A549 (cell line): ENCODE measurements at regions not wholly inside any gene's neighbourhood (a gene's known extent, or its start where the extent isn't known, plus 50 kb on each side); places are given as distances from the start of the nearest gene placed in this dataset.

Experiments
- ATAC-seq, 2 experiments: fragments of 200-7000 bp in 1 of 2; fragments of >200 bp in 1 of 2; cut with Nextera tagmentation in 1 of 2; cut with Tn5 transposase in 1 of 2; 3 replicates each; pipeline versions ENCODE4 v1.8.0 to v1.9.1; 2018 to 2020; ENCODE audit warnings: mild to moderate bottlenecking in 1 of 2, moderate library complexity in 1 of 2
- CTCF ChIA-PET: fragments of 300-600 bp; sonication (Branson Sonifier 250); formaldehyde crosslinking; extraction: SDS; loops from one replicate; lab custom pipeline; 2021; ENCODE audit warnings: antibody characterized with exemption, inconsistent platforms; lab: Yijun Ruan, JAX
- POLR2A ChIA-PET: fragments of 350-600 bp; formaldehyde crosslinking; extraction: SDS; loops from one replicate; lab custom pipeline; 2021; ENCODE audit warnings: antibody characterized with exemption, inconsistent platforms; lab: Yijun Ruan, JAX
- DNase-seq, 2 experiments: peaks; one replicate each; pipeline versions ENCODE4 v3.0.0 to v3.0.0-alpha.2; 2011 to 2016; ENCODE audit warnings: low read depth in 1 of 2, low spot score in 1 of 2
- FAIRE-seq: peaks from 2 replicates; lab custom pipeline; 2011; peaks lifted over from hg19 to GRCh38; lab: Jason Lieb, UNC
- H3K27ac ChIP-seq, 2 experiments: fragments of >200 bp; sonication (Bioruptor Twin); formaldehyde crosslinking; 3 replicates each; pipeline ENCODE4 v1.5.1; 2016 to 2017
- H3K4me1 ChIP-seq: fragments of >200 bp; sonication (Bioruptor Twin); formaldehyde crosslinking; 3 replicates; pipeline ENCODE4 v1.6.1; 2016
- H3K4me2 ChIP-seq: fragments of >200 bp; sonication (Bioruptor Twin); formaldehyde crosslinking; 3 replicates; pipeline ENCODE4 v1.6.1; 2016
- H3K4me3 ChIP-seq: fragments of >200 bp; sonication (Bioruptor Twin); formaldehyde crosslinking; 3 replicates; pipeline ENCODE4 v1.5.1; 2016
- H3K9me3 ChIP-seq: fragments of >200 bp; sonication (Bioruptor Twin); formaldehyde crosslinking; 3 replicates; pipeline ENCODE4 v1.6.1; 2016
- ATOH8 ChIP-seq: fragments of 250-450 bp; sonication (Bioruptor Pico); IDR thresholded peaks from 2 replicates; pipeline ENCODE4 v1.5.0; 2020; ENCODE audit warnings: low read depth, mild to moderate bottlenecking, moderate library complexity
- CBX8 ChIP-seq: fragments of 200-600 bp; sonication (generic); IDR thresholded peaks from 2 replicates; pipeline ENCODE4 v1.6.1; 2016
- CHD4 ChIP-seq: fragments of 200-600 bp; sonication (generic); IDR thresholded peaks from 2 replicates; pipeline ENCODE4 v1.6.1; 2016; ENCODE audit warnings: antibody characterized with exemption, mild to moderate bottlenecking, borderline replicate concordance
- EHF ChIP-seq: fragments of 250-450 bp; sonication (Bioruptor Pico); IDR thresholded peaks from 2 replicates; pipeline ENCODE4 v1.5.0; 2020; ENCODE audit warnings: mild to moderate bottlenecking
- EP300 ChIP-seq, 2 experiments: fragments of >200 bp; sonication (Bioruptor Twin); formaldehyde crosslinking; IDR thresholded peaks; 2 replicates in 1 of 2; 3 replicates in 1 of 2; pipeline ENCODE4 v1.6.1; 2016 to 2017
- ESRRA ChIP-seq: fragments of 150-350 bp; IDR thresholded peaks from 2 replicates; pipeline ENCODE4 v1.6.1; 2014; ENCODE audit warnings: mild to moderate bottlenecking, low read length, borderline replicate concordance
- FOXS1 ChIP-seq: fragments of 250-450 bp; sonication (Bioruptor Pico); IDR thresholded peaks from 2 replicates; pipeline ENCODE4 v1.5.0; 2020; ENCODE audit warnings: mild to moderate bottlenecking, moderate library complexity
- HDAC2 ChIP-seq: fragments of 200-600 bp; sonication (generic); IDR thresholded peaks from 2 replicates; pipeline ENCODE4 v1.6.1; 2016
- HEYL ChIP-seq: fragments of 250-450 bp; sonication (Bioruptor Pico); IDR thresholded peaks from 2 replicates; pipeline ENCODE4 v1.8.0; 2021; ENCODE audit warnings: mild to moderate bottlenecking, moderate library complexity
- HOXA7 ChIP-seq: fragments of 250-450 bp; sonication (Bioruptor Pico); IDR thresholded peaks from 2 replicates; pipeline ENCODE4 v1.5.0; 2020; ENCODE audit warnings: mild to moderate bottlenecking, moderate library complexity
- HOXB5 ChIP-seq: fragments of 250-450 bp; sonication (Bioruptor Pico); IDR thresholded peaks from 2 replicates; pipeline ENCODE4 v1.5.0; 2020; ENCODE audit warnings: mild to moderate bottlenecking, moderate library complexity
- KDM1A ChIP-seq: fragments of 200-600 bp; sonication (generic); IDR thresholded peaks from 2 replicates; pipeline ENCODE4 v1.6.1; 2016; ENCODE audit warnings: low read depth, mild to moderate bottlenecking
- KDM5A ChIP-seq: fragments of 200-600 bp; sonication (generic); IDR thresholded peaks from 2 replicates; pipeline ENCODE4 v1.6.1; 2016; ENCODE audit warnings: antibody characterized with exemption, mild to moderate bottlenecking
- MYC ChIP-seq: IDR thresholded peaks from 2 replicates; pipeline ENCODE4 v1.6.1; 2012; ENCODE audit warnings: mild to moderate bottlenecking, inconsistent platforms, low read length, improper control_type of control experiment, borderline replicate concordance
- NPAS2 ChIP-seq: fragments of 250-450 bp; sonication (Bioruptor Pico); IDR thresholded peaks from 2 replicates; pipeline ENCODE4 v1.8.0; 2022; ENCODE audit warnings: mild to moderate bottlenecking, moderate library complexity, borderline replicate concordance
- RARB ChIP-seq: fragments of 250-450 bp; sonication (Bioruptor Pico); IDR thresholded peaks from 2 replicates; pipeline ENCODE4 v1.8.0; 2021; ENCODE audit warnings: mild to moderate bottlenecking, moderate library complexity
- RFX5 ChIP-seq: fragments of 450-650 bp; IDR thresholded peaks from 2 replicates; pipeline ENCODE4 v1.7.1; 2014; ENCODE audit warnings: antibody characterized with exemption, mild to moderate bottlenecking, moderate library complexity
- SMC3 ChIP-seq: fragments of >200 bp; sonication (Bioruptor Twin); formaldehyde crosslinking; IDR thresholded peaks from 3 replicates; pipeline ENCODE4 v1.6.1; 2018; ENCODE audit warnings: inconsistent platforms
- USF2 ChIP-seq: fragments of 450-650 bp; IDR thresholded peaks from 2 replicates; pipeline ENCODE4 v1.6.1; 2014; ENCODE audit warnings: antibody characterized with exemption
- ZC3H11A ChIP-seq: fragments of 450-650 bp; IDR thresholded peaks from 2 replicates; pipeline ENCODE4 v1.6.1; 2014; ENCODE audit warnings: antibody characterized with exemption, mild to moderate bottlenecking
- WGBS: methylation state at CpG from one replicate; pipeline ENCODE4 v1.1.6; 2017; ENCODE audit errors: missing lambda C conversion rate; 5-methylcytosine and 5-hydroxymethylcytosine counted together
- TF ChIP-seq, protein P1 (sequence below): fragments of >200 bp; sonication (Bioruptor Twin); formaldehyde crosslinking; IDR thresholded peaks from 3 replicates; pipeline ENCODE4 v1.5.1; 2016
- TF ChIP-seq, protein P2 (sequence below): IDR thresholded peaks from 2 replicates; pipeline ENCODE4 v1.6.1; 2012
- TF ChIP-seq, protein P3 (sequence below): fragments of 250-450 bp; sonication (Bioruptor Pico); IDR thresholded peaks from 2 replicates; pipeline ENCODE4 v1.5.0; 2021; ENCODE audit warnings: mild to moderate bottlenecking, moderate library complexity, borderline replicate concordance

- WGBS: 24% methylated on average over 6 of the region's 6 CpGs
- Histone ChIP-seq H3K4me1 (no peaks in the 10 kb centered on the region), H3K4me2 (no peak overlapping the region), H3K9me3 (no peaks in the 10 kb centered on the region), H3K27ac (no peak overlapping the region), H3K4me3 (no peak overlapping the region)
- ATAC-seq (no peak), DNase-seq (no peak), FAIRE-seq (no peak)
- CTCF ChIA-PET: no interaction called here
- POLR2A ChIA-PET: no interaction called here
- TF ChIP-seq HDAC2: no peak
- TF ChIP-seq EHF (CRISPR knock-in tag): no peak
- TF ChIP-seq CHD4: no peak
- TF ChIP-seq ATOH8 (CRISPR knock-in tag): no peak
- TF ChIP-seq KDM5A: no peak
- TF ChIP-seq FOXS1: no peak
- TF ChIP-seq, protein P1, sequence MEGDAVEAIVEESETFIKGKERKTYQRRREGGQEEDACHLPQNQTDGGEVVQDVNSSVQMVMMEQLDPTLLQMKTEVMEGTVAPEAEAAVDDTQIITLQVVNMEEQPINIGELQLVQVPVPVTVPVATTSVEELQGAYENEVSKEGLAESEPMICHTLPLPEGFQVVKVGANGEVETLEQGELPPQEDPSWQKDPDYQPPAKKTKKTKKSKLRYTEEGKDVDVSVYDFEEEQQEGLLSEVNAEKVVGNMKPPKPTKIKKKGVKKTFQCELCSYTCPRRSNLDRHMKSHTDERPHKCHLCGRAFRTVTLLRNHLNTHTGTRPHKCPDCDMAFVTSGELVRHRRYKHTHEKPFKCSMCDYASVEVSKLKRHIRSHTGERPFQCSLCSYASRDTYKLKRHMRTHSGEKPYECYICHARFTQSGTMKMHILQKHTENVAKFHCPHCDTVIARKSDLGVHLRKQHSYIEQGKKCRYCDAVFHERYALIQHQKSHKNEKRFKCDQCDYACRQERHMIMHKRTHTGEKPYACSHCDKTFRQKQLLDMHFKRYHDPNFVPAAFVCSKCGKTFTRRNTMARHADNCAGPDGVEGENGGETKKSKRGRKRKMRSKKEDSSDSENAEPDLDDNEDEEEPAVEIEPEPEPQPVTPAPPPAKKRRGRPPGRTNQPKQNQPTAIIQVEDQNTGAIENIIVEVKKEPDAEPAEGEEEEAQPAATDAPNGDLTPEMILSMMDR: no peak
- TF ChIP-seq EP300 (IDR thresholded peaks at IDR 0.05): no peak
- TF ChIP-seq RFX5: no peak
- TF ChIP-seq MYC: no peak
- TF ChIP-seq KDM1A: no peak
- no peak for TF ChIP-seq NPAS2 (CRISPR knock-in tag)
- no peak for TF ChIP-seq SMC3
- TF ChIP-seq, protein P2, sequence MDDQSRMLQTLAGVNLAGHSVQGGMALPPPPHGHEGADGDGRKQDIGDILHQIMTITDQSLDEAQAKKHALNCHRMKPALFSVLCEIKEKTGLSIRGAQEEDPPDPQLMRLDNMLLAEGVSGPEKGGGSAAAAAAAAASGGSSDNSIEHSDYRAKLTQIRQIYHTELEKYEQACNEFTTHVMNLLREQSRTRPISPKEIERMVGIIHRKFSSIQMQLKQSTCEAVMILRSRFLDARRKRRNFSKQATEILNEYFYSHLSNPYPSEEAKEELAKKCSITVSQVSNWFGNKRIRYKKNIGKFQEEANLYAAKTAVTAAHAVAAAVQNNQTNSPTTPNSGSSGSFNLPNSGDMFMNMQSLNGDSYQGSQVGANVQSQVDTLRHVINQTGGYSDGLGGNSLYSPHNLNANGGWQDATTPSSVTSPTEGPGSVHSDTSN: no peak
- no peak for TF ChIP-seq HOXB5 (CRISPR knock-in tag)
- no peak for TF ChIP-seq HOXA7 (CRISPR knock-in tag)
Observed at GRCh38 chr13:39988351-39988750, 332.9 kb downstream of the COG6 start.

GRCh38 chr13:39998166-39998565 is 342.7 kb downstream of the COG6 start:
- no peak overlapping the region for H3K27ac ChIP-seq
- POLR2A ChIA-PET: no interaction called here
- no peak overlapping the region for H3K4me3 ChIP-seq
- FAIRE-seq (no peak), DNase-seq (no peak), ATAC-seq (no peak)
- no peaks in the 10 kb centered on the region for H3K9me3 ChIP-seq
- 70% methylated on average over 6 of the region's 6 CpGs for WGBS
- CTCF ChIA-PET: no interaction called here
- H3K4me1 ChIP-seq: no peaks in the 10 kb centered on the region
- H3K4me2 ChIP-seq: no peak overlapping the region
- TF ChIP-seq SMC3 (no peak), CHD4 (no peak), NPAS2 (CRISPR knock-in tag) (no peak), ESRRA (no peak), USF2 (no peak), HEYL (CRISPR knock-in tag) (no peak), CBX8 (no peak), KDM1A (no peak), ZC3H11A (no peak), RARB (CRISPR knock-in tag) (no peak)
- TF ChIP-seq, protein P3, sequence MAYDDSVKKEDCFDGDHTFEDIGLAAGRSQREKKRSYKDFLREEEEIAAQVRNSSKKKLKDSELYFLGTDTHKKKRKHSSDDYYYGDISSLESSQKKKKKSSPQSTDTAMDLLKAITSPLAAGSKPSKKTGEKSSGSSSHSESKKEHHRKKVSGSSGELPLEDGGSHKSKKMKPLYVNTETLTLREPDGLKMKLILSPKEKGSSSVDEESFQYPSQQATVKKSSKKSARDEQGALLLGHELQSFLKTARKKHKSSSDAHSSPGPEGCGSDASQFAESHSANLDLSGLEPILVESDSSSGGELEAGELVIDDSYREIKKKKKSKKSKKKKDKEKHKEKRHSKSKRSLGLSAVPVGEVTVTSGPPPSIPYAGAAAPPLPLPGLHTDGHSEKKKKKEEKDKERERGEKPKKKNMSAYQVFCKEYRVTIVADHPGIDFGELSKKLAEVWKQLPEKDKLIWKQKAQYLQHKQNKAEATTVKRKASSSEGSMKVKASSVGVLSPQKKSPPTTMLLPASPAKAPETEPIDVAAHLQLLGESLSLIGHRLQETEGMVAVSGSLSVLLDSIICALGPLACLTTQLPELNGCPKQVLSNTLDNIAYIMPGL: no peak
